Skin of body (tissue), 1 donor: ENCODE measurements at regions not wholly inside any gene's neighbourhood (a gene's known extent, or its start where the extent isn't known, plus 50 kb on each side); places are given as distances from the start of the nearest gene placed in this dataset.

Experiments used
- DNase-seq: peaks from one replicate; lab custom pipeline; 2025; lab: John Stamatoyannopoulos, UW

DNA sequence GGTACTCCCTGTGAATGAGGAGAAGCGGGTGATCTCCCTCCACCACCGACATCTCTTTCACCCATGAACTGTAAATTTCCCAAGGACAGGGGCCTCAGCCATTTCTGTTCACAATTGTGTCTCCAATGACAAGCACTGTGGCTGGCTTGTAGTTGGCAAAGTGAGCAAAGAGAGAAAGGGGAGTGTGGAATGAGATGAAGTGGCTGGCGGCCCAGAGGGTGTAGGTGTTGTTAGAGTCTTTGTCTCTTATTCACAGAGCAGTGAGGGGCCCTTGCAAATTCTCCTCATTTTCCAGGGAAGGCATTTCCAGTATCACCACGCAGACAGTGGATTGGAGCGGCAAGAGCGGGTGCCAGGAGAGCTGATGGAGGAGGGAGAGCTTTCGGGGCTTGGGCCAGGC is 411.7 kb upstream of the EEF2KMT start:
- DNase-seq: no peak

DNA sequence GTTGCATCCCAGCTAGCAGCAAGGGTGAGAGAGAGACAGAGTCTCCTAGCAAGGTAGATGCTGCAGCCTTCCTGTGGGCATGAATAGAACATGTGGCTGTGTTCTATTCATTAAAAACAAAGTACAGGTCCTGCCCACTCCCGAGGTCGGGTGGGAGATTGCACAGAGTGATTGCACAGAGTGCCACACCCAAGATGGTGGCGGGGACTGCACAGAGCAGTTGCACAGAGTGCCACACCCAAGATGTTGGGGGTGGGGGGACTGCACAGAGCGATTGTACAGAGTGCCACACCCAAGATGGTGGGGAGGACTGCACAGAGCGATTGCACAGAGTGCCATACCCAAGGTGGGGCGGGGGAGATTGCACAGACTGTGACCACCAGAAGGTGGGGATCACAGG is 410.8 kb upstream of the EEF2KMT start:
- no peak for DNase-seq

DNA sequence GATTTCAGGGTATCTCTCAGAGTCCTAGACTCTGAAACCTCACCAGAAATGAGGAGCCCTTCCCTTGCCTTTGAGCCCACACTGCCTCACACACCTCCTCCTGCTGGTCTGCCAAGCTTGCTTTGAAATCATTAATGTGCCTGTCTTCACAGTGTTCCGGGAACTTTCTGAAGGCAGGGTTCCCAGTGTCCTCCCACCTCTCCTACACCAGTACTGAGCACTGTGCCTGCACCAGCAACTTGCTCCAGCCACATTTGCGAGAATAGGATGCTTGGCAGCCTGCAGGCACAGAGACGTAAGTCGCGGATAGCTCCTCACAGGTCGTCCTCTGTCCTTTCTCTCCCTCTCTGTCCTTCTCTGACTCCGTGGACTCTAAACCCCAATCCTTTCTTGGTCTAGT is 408.4 kb upstream of the EEF2KMT start:
- no peak for DNase-seq

DNA sequence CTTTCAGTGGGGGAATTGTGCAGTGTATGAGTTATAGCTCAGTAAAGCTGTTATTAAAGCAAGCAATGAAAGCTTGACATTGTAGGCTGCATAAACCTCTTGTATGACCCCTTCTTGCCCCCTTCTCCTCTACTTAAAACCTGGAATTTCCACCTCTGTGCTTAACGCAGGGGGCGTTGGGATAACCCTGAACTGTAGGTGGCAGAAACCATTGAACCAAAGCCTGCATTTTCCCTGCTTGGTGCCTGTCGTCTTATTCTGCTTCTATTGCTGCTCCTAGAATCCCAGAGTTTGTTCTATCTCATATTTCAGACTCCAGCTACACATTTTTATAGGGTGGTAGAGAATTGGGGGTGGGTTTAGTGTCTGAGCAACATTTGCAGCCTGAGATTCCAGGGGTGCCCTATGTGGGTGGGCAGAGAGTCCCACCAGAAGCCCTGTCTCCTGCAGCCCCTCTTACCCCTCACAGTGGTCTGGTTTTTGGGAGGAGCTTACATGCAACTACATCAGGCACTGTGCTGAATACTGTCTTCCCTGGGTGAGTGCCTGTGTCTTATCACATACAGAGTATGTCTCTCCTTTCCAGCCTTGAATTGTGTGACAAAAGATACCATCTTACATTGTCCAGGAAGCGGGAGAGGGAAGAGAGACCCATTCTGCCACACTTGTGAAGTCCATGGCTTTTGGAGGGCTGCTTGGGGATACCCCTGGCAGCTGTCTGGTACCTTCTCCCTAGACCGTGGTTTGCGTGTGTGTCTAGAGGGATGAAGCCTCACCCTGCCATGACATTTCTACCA is 407.7 kb upstream of the EEF2KMT start:
- no peak for DNase-seq

DNA sequence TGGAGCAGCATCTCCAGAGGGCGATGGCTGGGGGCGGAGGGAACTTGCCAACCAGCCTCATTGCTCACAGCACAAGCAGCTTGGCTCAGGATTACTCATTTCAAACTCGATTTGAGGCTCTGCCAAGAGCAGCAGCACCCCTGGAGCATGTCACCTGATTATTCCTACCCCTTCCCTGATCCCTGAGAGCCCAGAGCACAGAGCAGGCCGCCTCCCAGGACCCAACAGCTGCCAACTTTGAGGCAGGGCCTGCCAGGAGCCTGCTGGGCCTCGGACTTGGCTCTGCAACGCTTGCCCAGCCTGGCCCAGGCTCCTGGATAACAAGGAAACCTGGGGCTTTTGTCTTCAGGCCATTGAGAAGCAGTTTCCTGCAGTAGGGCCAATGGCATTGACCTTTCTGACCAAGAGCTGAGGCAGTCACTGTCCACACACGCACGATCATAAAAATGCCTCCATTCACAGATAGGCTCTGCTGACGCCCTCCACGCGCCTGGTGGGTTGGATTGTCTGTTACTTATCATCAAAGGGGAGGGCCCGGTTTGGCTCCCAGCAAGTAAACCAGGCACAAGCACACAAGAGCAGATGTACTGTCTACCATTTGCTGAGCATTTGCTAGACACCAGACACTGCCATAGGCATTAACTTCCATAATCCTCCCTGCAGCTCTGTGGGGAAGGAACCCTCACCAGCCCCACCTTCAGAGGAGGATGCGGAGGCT is 406.6 kb upstream of the EEF2KMT start:
- no peak for DNase-seq

DNA sequence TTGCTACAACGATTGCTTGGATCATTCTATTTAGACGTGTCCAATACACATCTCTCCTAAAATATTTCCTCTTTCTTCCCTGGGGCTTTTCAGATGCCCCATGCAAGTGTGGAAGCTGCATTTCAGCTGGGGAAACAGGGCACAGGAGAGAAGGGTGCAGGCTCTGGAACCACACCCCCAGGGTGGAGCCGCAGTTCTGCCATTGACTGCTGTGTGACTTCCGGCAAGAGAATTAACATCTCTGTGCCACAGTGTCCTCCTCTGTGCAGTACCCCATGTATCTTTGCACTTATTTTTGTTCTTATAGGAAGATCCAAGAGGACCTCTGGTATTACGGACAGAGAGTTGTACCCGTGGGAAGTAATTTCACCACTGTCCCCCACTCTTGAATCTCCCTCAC is 405.3 kb upstream of the EEF2KMT start:
- no peak for DNase-seq

DNA sequence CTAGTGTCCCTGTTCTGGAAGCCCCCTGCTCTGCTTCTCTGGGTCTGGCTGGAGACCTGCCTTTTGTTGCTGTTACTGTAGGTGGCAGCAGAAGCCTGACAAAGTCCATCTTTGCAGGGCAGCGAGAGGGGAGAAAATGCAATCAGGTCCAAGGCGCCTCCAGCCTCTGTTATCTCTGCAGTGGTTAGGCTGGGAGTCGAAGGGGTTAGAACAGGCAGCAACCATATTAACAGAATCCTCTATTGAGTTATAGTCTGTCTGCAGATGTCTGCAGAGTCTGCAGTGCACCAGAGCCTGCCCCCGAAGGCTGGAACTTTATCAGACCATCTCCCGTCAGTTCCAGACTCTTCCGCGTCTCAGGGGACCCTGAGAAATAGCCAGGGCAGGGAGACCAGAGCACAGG is 404.9 kb upstream of the EEF2KMT start:
- no peak for DNase-seq

DNA sequence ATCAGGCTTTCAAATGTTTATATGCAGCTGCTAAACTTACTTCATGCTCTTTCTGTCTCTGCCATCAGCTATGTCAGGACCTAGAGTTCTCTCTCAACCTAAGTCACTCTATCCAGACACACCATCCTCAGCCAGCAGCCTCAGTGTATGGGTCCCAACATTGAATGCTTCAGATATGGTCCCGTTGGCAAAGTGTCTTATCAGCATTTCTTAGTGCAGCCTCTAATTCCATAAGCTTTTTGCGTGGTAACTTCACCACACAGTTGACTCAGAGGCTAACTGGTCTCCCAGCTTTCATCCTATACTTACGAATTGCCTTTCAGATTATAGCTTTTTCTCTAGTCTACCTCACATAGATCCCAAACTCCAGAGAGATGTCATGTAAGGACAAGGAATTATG is 402.9 kb upstream of the EEF2KMT start:
- no peak for DNase-seq

DNA sequence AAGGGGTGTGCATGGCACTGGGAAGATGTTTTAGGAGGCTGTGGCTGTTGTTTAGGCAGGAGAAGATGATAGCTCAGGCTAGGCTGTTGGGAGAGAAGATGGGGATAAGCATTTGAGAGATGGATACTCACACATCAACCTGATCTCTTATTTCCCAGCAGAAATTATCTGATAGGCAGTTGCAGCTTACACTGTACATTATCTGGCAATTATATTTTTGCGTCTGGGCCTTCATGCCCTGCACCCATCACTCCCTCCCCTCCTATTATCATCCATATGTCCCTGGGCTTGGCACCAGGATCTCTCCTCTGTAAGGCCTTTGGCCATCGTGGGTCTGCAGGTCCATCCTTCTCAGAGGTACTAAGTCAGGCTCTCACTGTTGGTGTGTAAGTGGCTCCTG is 401.0 kb upstream of the EEF2KMT start:
- DNase-seq: no peak

DNA sequence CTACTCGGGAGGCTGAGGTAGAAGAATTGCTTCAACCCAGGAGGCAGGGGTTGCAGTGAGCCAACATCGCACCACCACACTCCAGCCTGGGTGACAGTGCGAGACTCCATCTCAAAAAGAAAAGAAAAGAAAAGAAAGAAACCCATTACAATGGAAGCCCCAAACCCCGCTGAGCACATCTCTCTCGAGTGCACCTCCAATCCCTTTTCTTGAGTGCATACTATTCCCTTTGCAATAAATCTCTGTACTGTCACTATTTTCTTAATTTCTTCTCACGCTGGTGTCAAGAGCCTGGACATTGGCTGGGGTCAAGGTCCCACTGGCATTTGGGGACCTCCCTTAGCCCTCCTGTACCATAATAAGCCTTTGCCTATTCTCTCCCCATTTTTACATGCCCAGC is 398.4 kb upstream of the EEF2KMT start:
- DNase-seq: no peak

DNA sequence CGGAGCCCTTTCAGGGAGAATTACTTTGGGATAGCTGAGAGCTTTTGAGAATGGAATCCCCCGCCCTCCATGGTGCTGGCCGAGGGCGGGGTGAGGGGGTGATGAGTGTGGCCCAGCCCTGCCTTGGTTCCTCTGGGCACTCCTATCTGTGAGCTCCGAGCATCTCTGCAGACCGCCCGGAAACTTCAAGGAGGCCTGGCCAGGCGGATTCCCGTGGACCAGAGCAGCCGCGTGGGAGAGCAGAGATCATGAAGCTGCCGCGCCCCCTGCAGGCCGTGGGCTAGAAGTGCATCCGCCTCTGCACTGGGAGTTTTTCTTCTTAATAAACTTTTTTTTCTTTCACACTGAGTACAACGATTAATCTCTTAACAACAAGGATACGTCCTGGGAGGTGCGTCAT is 392.9 kb upstream of the EEF2KMT start:
- no peak for DNase-seq

DNA sequence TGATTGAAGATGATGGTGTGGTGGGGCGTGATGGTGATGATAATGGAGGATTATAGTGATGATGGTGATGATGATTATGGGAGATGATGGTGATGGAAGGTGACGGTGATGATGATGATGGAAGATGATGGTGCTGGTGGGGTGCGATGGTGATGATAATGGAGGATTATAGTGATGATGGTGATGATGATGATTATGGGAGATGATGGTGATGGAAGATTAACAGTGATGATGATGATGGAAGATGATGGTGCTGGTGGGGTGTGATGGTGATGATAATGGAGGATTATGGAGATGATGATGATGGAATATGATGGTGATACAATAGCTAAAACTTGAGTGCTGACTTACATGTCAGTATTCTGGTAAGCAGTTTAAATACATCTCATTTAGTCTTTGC is 391.0 kb upstream of the EEF2KMT start:
- DNase-seq: no peak

DNA sequence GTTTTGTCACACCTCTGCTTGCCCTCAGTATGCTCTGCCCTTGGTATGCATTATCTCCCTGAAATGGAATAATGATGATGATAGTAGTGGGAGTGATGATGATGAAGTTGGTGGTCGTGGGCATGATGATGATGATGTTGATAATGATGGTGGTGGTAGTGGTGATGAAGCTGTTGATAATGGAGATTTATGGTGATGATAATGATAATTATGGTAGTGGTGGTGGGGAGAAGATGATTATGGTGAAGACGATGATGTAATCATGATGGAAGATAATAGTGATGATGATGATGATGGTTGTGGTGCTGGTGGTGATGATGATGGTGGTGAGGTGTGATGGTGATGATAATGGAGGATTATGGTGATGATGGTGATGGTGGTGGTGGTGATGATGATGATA is 390.1 kb upstream of the EEF2KMT start:
- DNase-seq: no peak

DNA sequence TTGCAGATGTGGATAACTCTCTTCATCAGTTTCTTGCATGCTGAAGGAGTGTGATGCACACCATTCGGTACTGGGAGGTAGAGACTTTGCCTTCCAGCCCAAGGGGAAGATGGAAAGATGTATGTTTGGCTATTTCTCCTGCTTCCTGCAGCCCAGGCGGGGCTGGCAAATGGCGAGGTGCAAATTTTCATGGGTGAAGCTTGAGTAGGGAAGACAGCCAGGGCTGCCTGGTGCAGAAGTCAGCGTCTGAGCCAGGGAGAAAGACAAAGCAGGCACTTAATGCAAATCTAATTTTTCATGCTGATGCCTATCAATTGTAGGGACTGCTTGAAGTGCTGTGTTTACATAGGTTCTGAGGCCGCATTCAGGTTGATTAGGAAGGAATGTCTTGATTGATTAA is 384.7 kb upstream of the EEF2KMT start:
- DNase-seq: no peak

DNA sequence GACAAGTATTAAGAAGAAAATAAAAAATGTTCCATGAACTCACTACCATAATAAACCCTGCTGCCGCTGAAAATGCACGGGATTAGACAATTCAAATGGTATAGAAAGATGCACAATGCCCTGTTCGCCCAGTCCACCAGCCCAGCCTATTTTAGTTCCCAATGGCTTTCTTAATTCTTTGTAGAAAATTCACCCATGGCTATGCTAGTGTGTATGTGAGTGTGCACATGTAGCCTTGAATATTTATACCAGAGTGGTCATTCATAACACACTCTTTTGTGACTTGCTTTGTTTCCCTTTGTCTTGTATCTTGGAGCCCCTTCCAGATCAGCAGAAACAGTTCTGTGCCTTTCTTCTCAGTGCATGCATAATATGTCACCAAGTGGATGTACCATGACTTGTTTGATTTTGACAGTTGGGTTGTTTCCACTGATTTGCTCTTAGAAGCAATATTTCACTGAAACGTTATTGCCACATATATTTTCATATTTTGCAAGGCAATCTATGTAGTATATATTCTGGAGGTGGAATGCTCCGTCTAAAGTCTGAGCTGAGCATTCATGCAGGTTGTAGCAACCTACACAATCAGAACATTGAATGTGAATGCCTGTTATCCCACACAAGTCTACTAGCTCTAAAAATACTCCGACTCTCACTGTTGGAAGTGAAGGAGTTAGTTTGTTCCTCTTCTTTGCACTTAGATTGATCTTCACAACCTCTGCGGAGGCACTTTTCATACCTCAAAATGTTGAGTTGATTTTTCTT is 383.0 kb upstream of the EEF2KMT start:
- DNase-seq: no peak

DNA sequence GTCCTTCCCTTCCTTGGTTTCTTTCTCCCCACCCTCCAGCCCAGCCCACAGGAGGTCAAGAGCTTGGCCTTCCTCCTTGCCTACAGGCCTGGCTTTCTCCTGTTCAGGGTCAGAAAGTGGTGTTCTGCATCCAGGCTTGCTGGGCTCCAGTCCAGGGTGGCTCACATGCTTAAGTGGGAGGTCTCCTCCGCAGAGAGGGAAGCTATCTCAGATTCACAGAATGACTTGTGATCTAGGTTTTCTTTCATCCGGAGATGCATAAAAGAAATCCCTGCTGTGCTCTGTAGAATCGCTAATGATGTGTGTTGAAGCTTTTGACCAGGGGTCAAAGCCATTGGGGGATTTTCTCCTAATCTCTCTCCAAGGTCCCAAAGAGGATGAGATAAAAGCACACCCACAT is 382.3 kb upstream of the EEF2KMT start:
- DNase-seq: no peak

DNA sequence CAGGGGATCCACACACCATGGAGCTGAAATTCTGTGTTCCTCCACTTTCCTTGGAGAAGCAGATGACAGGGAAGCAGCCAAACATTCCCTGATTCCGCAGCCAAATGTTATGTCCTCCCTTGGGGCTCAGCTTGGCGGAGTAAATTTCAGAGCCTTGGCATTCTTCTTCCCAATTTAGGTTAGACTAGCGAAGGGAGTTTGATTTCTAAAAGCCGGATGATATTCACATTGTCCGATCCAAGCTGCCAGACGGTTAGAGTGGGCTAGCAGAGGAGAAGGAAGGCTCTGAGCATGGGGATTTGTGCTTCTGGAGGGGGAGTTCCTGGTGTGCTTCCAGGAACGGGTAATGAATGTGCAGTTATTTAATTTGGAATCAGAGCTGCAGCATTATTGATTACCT is 380.4 kb upstream of the EEF2KMT start:
- DNase-seq: no peak

DNA sequence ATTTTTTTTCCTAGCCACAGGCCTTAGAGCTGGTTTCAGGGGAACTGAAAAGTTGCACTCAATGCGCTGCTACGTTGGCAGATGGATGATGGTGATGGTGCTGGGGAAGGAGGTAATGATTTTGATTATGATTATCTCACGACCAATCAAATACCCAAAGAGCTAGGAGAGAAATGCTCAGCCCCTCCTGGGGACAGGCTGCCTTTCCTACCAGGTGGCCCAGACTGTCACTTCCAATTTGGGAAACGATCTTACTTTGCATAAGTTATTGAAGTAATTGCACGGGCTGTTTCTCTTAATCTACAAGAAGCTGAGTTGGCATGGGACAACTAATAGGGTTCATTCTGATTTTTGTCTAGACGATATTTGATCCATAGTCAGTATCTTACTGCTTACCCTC is 379.7 kb upstream of the EEF2KMT start:
- no peak for DNase-seq

DNA sequence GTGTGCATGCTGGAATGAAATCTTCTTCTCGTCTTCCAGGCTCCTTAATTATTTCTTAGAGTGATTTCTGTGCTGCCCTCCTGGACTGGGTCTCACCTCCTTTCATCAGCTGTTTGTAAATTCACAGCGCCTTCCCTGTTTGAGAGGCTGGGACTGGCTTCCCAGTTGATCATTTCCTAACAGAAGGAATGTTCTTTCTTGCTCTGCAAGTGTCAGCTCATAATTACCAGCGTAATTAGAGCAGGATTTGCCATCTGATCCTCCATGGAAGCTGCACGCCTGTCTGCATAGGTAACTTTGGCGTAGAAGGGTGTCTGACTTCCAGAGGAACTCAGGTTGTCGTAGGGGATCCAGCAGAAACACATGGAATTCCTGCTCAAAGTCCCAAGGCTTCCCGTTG is 375.0 kb upstream of the EEF2KMT start:
- no peak for DNase-seq

DNA sequence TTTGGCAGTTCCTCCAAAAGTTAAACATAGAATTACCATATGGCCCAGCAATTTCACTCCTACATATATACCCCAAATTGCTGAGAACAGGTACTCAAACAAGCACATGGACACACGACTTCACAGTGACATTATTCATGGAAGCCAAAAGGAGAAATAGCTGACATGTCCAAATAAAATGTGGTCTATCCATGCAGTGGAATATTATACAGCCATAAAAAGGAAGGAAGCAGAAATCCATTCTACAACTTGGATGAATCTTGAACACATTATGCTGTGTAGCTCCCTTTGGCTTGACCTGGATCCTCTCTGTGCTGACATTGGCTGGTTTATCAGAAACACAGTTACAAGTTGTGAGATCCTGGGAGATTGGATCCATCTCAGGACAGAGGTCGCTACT is 370.9 kb upstream of the EEF2KMT start:
- no peak for DNase-seq

DNA sequence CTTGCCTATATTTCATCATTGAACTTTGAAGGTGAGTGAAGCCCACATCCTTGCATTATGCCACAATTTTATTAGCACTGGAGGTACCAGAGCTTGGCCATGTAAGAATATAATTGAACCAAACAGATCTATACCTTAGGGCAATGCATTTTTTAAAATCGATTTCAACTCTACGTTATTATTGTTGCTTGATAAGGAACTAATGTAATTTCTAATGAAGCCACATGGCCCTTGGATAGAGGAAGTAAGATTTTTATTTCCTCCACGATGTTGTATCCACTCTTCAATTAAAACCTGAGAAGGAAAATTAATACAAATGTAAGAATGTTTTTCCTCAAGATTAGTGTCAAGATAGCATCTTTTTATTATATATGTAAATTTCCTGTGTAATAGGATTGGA is 370.0 kb upstream of the EEF2KMT start:
- DNase-seq: no peak

DNA sequence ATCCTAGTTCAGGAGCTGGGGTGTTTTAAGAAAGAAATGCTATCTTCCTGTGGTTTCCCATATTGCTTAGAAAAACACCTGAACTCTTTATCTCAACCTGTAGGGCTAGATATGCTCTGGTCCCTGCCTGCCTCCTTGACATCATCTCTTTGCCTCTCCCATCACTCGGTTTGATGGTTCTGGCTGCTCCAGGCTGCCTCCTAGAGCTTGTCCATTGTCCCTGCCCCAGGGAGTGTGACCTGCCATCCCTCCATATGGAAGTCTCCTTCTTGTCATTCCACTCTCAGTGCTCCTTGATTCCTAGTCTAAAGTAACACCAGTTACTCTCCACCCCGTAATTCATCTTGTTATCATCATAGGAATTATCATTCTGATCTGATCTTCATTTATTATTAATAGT is 369.0 kb upstream of the EEF2KMT start:
- DNase-seq: no peak

DNA sequence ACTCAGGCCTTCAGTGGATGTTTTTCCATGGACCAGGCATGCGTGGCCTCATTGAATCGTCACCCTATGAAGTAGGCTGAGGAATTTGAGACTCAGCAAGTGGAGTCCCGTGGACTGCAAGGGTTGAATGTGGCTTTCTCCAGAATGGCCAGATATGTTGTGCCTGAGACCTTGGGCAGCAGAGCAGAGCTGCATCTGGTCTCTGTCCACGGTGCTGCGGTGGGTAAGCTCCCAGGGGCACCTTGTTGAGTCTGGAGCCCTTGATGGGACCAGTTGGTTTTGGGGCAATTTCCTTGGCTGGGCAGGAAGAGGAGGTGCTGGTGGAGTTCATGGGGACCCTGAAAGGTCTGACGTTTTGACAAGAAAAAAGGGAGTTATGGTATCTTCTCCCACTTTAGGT is 368.1 kb upstream of the EEF2KMT start:
- DNase-seq: no peak
